ENCODE measurements at regions not wholly inside any gene's neighbourhood (a gene's known extent, or its start where the extent isn't known, plus 50 kb on each side); places are given as distances from the start of the nearest gene placed in this dataset.

GRCh38 chr15:47577000-47577399 is 140.3 kb upstream of the SEMA6D start:
- Histone ChIP-seq H3K79me2 (ENCODE audit: low read length) (no peaks in the 10 kb centered on the region), H3K27me3 (replicated peaks; ENCODE audit: insufficient read depth, low read length) (no peaks in the 10 kb centered on the region), H3K4me2 (ENCODE audit: low read depth, low read length) (peak overlapping the region; percentile 18; the same call in 1 of the 2 replicates), H3K9ac (ENCODE audit: low read length) (no peak overlapping the region), H3F3A (ENCODE audit: insufficient read depth, low read length) (peaks cover 8% of the 10 kb centered on the region; the same call in 1 of the 2 replicates), H3K27ac (ENCODE audit: low read length) (peak overlapping the region; percentile 10; the same call in 1 of the 2 replicates), H4K20me1 (ENCODE audit: insufficient read depth, low read length) (no peaks in the 10 kb centered on the region), H3K4me3 (ENCODE audit: low read length) (no peak overlapping the region), H3K9me3 (replicated peaks; ENCODE audit: insufficient read depth, low read length) (no peaks in the 10 kb centered on the region), H3K36me3 (replicated peaks; ENCODE audit: insufficient read depth, low read length) (no peaks in the 10 kb centered on the region), H3K9me2 (replicated peaks; ENCODE audit: insufficient read depth, low read length) (no peaks in the 10 kb centered on the region), H2AFZ (ENCODE audit: low read length) (no peak overlapping the region), H3K4me1 (ENCODE audit: low read length) (peaks cover 16% of the 10 kb centered on the region)
- TF ChIP-seq, protein P1, sequence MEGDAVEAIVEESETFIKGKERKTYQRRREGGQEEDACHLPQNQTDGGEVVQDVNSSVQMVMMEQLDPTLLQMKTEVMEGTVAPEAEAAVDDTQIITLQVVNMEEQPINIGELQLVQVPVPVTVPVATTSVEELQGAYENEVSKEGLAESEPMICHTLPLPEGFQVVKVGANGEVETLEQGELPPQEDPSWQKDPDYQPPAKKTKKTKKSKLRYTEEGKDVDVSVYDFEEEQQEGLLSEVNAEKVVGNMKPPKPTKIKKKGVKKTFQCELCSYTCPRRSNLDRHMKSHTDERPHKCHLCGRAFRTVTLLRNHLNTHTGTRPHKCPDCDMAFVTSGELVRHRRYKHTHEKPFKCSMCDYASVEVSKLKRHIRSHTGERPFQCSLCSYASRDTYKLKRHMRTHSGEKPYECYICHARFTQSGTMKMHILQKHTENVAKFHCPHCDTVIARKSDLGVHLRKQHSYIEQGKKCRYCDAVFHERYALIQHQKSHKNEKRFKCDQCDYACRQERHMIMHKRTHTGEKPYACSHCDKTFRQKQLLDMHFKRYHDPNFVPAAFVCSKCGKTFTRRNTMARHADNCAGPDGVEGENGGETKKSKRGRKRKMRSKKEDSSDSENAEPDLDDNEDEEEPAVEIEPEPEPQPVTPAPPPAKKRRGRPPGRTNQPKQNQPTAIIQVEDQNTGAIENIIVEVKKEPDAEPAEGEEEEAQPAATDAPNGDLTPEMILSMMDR (IDR thresholded peaks at IDR 0.05; ENCODE audit: low read length): no peak
- TF ChIP-seq EZH2 (optimal IDR thresholded peaks at IDR 0.05; ENCODE audit: low read depth, low read length): no peak
- no peak for TF ChIP-seq EZH2phosphoT487 (IDR thresholded peaks at IDR 0.05; ENCODE audit: low read length)
- DNase-seq: peak; percentile 55

DNA sequence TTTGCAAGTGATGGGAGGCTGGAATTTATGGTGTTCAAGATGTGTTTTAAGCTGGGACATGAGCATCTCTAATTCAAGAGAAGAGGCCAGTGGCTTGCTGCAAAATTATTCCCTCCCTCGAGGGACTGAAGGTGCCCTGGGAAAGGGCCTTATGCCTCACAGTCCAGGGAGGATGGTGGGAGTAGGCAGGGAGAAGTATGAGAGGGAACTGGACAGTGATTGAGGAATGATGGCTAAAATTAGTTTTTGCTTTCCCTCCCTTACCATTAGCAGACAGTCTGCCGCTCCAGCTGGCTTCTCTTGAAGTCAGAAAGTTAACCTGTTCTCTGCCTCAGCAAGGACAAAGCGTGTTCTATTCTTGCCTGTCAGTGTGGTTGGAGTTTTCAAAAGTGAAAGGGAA is 139.8 kb upstream of the SEMA6D start:
- no peaks in the 10 kb centered on the region for H3K79me2 ChIP-seq (ENCODE audit: low read length)
- H3K4me2 ChIP-seq (ENCODE audit: low read depth, low read length): peak overlapping the region; percentile 18; the same call in 1 of the 2 replicates
- H3K4me3 ChIP-seq (ENCODE audit: low read length): no peak overlapping the region
- H3K4me1 ChIP-seq (ENCODE audit: low read length): peaks cover 16% of the 10 kb centered on the region
- no peaks in the 10 kb centered on the region for H3K27me3 ChIP-seq (replicated peaks; ENCODE audit: insufficient read depth, low read length)
- TF ChIP-seq, protein P1 (IDR thresholded peaks at IDR 0.05; ENCODE audit: low read length): no peak
- no peak for TF ChIP-seq EZH2 (optimal IDR thresholded peaks at IDR 0.05; ENCODE audit: low read depth, low read length)
- H2AFZ ChIP-seq (ENCODE audit: low read length): no peak overlapping the region
- H4K20me1 ChIP-seq (ENCODE audit: insufficient read depth, low read length): no peaks in the 10 kb centered on the region
- peak overlapping the region; percentile 10; the same call in 1 of the 2 replicates for H3K27ac ChIP-seq (ENCODE audit: low read length)
- H3K9me2 ChIP-seq (replicated peaks; ENCODE audit: insufficient read depth, low read length): no peaks in the 10 kb centered on the region
- H3K9me3 ChIP-seq (replicated peaks; ENCODE audit: insufficient read depth, low read length): no peaks in the 10 kb centered on the region
- H3K9ac ChIP-seq (ENCODE audit: low read length): no peak overlapping the region
- H3K36me3 ChIP-seq (replicated peaks; ENCODE audit: insufficient read depth, low read length): no peaks in the 10 kb centered on the region
- no peak for DNase-seq
- H3F3A ChIP-seq (ENCODE audit: insufficient read depth, low read length): peaks cover 8% of the 10 kb centered on the region; the same call in 1 of the 2 replicates

- Histone ChIP-seq H3K9ac (ENCODE audit: low read length) (no peak overlapping the region), H4K20me1 (ENCODE audit: insufficient read depth, low read length) (no peaks in the 10 kb centered on the region), H3K27ac (ENCODE audit: low read length) (no peak overlapping the region), H3K4me2 (ENCODE audit: low read depth, low read length) (no peak overlapping the region), H2AFZ (ENCODE audit: low read length) (no peak overlapping the region), H3K27me3 (replicated peaks; ENCODE audit: insufficient read depth, low read length) (no peaks in the 10 kb centered on the region), H3K4me1 (ENCODE audit: low read length) (peaks cover 3% of the 10 kb centered on the region), H3K9me3 (replicated peaks; ENCODE audit: insufficient read depth, low read length) (no peaks in the 10 kb centered on the region), H3F3A (ENCODE audit: insufficient read depth, low read length) (peaks cover under 1% of the 10 kb centered on the region; the same call in 1 of the 2 replicates), H3K9me2 (replicated peaks; ENCODE audit: insufficient read depth, low read length) (no peaks in the 10 kb centered on the region), H3K4me3 (ENCODE audit: low read length) (no peak overlapping the region), H3K36me3 (replicated peaks; ENCODE audit: insufficient read depth, low read length) (no peaks in the 10 kb centered on the region), H3K79me2 (ENCODE audit: low read length) (no peaks in the 10 kb centered on the region)
- DNase-seq: no peak
- TF ChIP-seq, protein P1 (IDR thresholded peaks at IDR 0.05; ENCODE audit: low read length): no peak
- TF ChIP-seq EZH2 (optimal IDR thresholded peaks at IDR 0.05; ENCODE audit: low read depth, low read length): no peak
- no peak for TF ChIP-seq EZH2phosphoT487 (IDR thresholded peaks at IDR 0.05; ENCODE audit: low read length)
Observed at GRCh38 chr15:47582233-47582632, 135.1 kb upstream of the SEMA6D start.

Measured in MM.1S (cell line).